Esophagus squamous epithelium (tissue), 4 donors: ENCODE measurements at regions not wholly inside any gene's neighbourhood (a gene's known extent, or its start where the extent isn't known, plus 50 kb on each side); places are given as distances from the start of the nearest gene placed in this dataset.

Experiments
- CTCF ChIP-seq, 6 experiments: fragments of 450-650 bp in 4 of 6; fragments of 200-600 bp in 2 of 6; sonication (generic) in 2 of 6; IDR thresholded peaks; one replicate each; pipeline ENCODE4 v1.5.1; 2016 to 2019; ENCODE audit warnings: antibody characterized with exemption in 6 of 6, mild to moderate bottlenecking in 4 of 6, moderate library complexity in 4 of 6
- POLR2A ChIP-seq, 4 donors: fragments of 450-650 bp; IDR thresholded peaks; one replicate each; pipeline ENCODE4 v1.6.1; 2017; ENCODE audit warnings: antibody characterized with exemption in 4 of 4, mild to moderate bottlenecking in 4 of 4, moderate library complexity in 3 of 4

DNA sequence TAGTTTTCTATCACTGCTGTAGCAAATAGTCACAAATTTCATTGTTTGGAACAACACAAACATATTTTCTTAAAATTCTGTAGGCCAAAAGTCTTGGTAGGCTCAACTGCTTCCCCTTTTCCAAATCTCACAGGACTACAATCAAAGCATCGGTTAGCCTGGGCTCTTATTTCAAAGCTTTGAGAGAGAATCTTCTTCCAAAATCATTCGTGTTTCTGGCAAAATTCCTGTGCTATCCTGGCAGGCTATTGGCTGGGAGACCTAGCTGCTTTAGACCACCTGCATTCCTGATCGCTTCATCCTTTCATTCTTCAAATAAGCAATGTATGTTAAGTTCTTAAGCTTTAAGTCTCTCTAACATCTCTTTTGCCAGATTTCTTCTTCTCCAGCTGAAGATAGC, 629.8 kb upstream of the CDH18 start:
- no peak for TF ChIP-seq POLR2A (IDR thresholded peaks at IDR 0.05)
- no peak for TF ChIP-seq CTCF (IDR thresholded peaks at IDR 0.05)
